ENCODE measurements at regions not wholly inside any gene's neighbourhood (a gene's known extent, or its start where the extent isn't known, plus 50 kb on each side); places are given as distances from the start of the nearest gene placed in this dataset.

GRCh38 chr2:120861576-120862191 lies 126.0 kb downstream of the GLI2 start:
- Histone ChIP-seq H3K27me3 (no peaks in the 10 kb centered on the region), H3K27ac (peak overlapping the region; percentile 79), H3K9me3 (ENCODE audit: low read depth) (no peaks in the 10 kb centered on the region), H3K4me1 (ENCODE audit: low read depth) (peaks cover 28% of the 10 kb centered on the region), H3K4me3 (no peak overlapping the region), H3K36me3 (no peaks in the 10 kb centered on the region)
- no peak for DNase-seq (ENCODE audit: low read depth in 1 of 2, low spot score in 1 of 2)
- TF ChIP-seq, protein P1, sequence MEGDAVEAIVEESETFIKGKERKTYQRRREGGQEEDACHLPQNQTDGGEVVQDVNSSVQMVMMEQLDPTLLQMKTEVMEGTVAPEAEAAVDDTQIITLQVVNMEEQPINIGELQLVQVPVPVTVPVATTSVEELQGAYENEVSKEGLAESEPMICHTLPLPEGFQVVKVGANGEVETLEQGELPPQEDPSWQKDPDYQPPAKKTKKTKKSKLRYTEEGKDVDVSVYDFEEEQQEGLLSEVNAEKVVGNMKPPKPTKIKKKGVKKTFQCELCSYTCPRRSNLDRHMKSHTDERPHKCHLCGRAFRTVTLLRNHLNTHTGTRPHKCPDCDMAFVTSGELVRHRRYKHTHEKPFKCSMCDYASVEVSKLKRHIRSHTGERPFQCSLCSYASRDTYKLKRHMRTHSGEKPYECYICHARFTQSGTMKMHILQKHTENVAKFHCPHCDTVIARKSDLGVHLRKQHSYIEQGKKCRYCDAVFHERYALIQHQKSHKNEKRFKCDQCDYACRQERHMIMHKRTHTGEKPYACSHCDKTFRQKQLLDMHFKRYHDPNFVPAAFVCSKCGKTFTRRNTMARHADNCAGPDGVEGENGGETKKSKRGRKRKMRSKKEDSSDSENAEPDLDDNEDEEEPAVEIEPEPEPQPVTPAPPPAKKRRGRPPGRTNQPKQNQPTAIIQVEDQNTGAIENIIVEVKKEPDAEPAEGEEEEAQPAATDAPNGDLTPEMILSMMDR (IDR thresholded peaks at IDR 0.05; ENCODE audit: low read depth, low read length): no peak

GRCh38 chr2:120862201-120863060 lies 126.8 kb downstream of the GLI2 start:
- Histone ChIP-seq H3K27ac (peak overlapping the region; percentile 79), H3K9me3 (ENCODE audit: low read depth) (no peaks in the 10 kb centered on the region), H3K4me1 (ENCODE audit: low read depth) (peaks cover 30% of the 10 kb centered on the region), H3K27me3 (no peaks in the 10 kb centered on the region), H3K4me3 (no peak overlapping the region), H3K36me3 (no peaks in the 10 kb centered on the region)
- DNase-seq (ENCODE audit: low read depth in 1 of 2, low spot score in 1 of 2): peak in 1 of 2 donors; percentile 58
- TF ChIP-seq, protein P1 (IDR thresholded peaks at IDR 0.05; ENCODE audit: low read depth, low read length): no peak

GRCh38 chr2:120863146-120863545 lies 127.5 kb downstream of the GLI2 start:
- Histone ChIP-seq H3K9me3 (ENCODE audit: low read depth) (no peaks in the 10 kb centered on the region), H3K36me3 (no peaks in the 10 kb centered on the region), H3K4me3 (no peak overlapping the region), H3K27ac (peak overlapping the region; percentile 79), H3K27me3 (no peaks in the 10 kb centered on the region), H3K4me1 (ENCODE audit: low read depth) (peaks cover 37% of the 10 kb centered on the region)
- DNase-seq (ENCODE audit: low read depth in 1 of 2, low spot score in 1 of 2): no peak
- TF ChIP-seq, protein P1 (IDR thresholded peaks at IDR 0.05; ENCODE audit: low read depth, low read length): no peak

DNA sequence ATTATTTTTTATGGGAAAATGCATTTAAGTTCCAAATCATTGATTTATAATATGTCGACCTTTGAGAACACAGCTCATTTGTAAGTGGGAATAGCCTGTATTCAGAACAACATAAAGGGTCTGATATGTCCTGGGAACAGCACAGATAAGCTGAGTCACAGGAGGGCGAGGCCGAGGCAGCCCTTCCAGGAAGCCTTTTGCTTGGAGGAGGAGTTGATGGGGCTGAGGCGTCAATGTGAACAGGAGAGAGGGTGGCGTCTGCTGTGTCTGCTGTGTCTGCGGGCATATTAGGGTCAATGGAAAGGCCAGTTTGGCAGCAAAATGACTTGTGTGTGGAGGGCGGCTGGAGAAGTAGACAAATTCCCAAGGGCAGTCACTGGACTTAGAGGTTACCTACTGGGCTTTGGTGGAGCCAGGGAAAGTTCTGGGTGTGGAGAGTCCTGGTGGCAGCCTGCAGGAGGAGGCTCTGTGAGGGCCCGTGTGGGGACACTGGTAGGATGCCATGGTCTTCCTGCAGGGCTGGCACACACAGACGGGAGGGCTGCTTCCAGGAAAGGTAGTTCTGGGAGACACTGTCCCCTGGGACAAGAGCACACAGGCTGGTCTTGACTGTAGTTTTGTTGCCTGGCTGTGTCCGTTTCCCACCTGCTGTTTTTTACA lies 128.1 kb downstream of the GLI2 start:
- peaks cover 40% of the 10 kb centered on the region for H3K4me1 ChIP-seq (ENCODE audit: low read depth)
- H3K4me3 ChIP-seq: no peak overlapping the region
- no peaks in the 10 kb centered on the region for H3K9me3 ChIP-seq (ENCODE audit: low read depth)
- DNase-seq (ENCODE audit: low read depth in 1 of 2, low spot score in 1 of 2): peak in 1 of 2 donors; percentile 77
- no peaks in the 10 kb centered on the region for H3K36me3 ChIP-seq
- H3K27ac ChIP-seq: no peak overlapping the region
- TF ChIP-seq, protein P1 (IDR thresholded peaks at IDR 0.05; ENCODE audit: low read depth, low read length): no peak
- no peaks in the 10 kb centered on the region for H3K27me3 ChIP-seq

- H3K4me1 ChIP-seq (ENCODE audit: low read depth): peaks cover 39% of the 10 kb centered on the region
- H3K27me3 ChIP-seq: no peaks in the 10 kb centered on the region
- H3K4me3 ChIP-seq: no peak overlapping the region
- TF ChIP-seq, protein P1 (IDR thresholded peaks at IDR 0.05; ENCODE audit: low read depth, low read length): no peak
- no peak overlapping the region for H3K27ac ChIP-seq
- no peaks in the 10 kb centered on the region for H3K9me3 ChIP-seq (ENCODE audit: low read depth)
- no peaks in the 10 kb centered on the region for H3K36me3 ChIP-seq
- no peak for DNase-seq (ENCODE audit: low read depth in 1 of 2, low spot score in 1 of 2)
These were observed 129.3 kb downstream of the GLI2 start for GRCh38 chr2:120864981-120865380.

Measured in cardiac muscle cell (in vitro differentiated cells and primary cell).